ENCODE measurements at regions not wholly inside any gene's neighbourhood (a gene's known extent, or its start where the extent isn't known, plus 50 kb on each side); places are given as distances from the start of the nearest gene placed in this dataset.

- Histone ChIP-seq H3K27ac (ENCODE audit: low read depth, low read length) (no peak overlapping the region), H3K4me1 (ENCODE audit: control insufficient read depth in 1 of 2, insufficient read depth in 2 of 2, low read length in 2 of 2) (no peaks in the 10 kb centered on the region), H2AFZ (ENCODE audit: low read depth, low read length, poor library complexity, severe bottlenecking) (no peak overlapping the region), H3K4me3 (replicated peaks in 1 of 2; ENCODE audit: low read depth in 1 of 2, low read length in 2 of 2) (no peak overlapping the region), H3K27me3 (ENCODE audit: insufficient read depth, low read length) (no peaks in the 10 kb centered on the region), H3K9me2 (ENCODE audit: insufficient read depth) (no peaks in the 10 kb centered on the region), H3K4me2 (ENCODE audit: low read length) (no peak overlapping the region), H3K36me3 (ENCODE audit: control insufficient read depth in 1 of 2, insufficient read depth in 2 of 2, low read length in 2 of 2) (no peaks in the 10 kb centered on the region), H3K9me3 (ENCODE audit: control insufficient read depth in 1 of 2, insufficient read depth in 1 of 2, low read depth in 1 of 2, low read length in 2 of 2) (no peaks in the 10 kb centered on the region), H4K20me1 (ENCODE audit: insufficient read depth) (no peaks in the 10 kb centered on the region), H3K9ac (ENCODE audit: low read length) (no peak overlapping the region), H3K79me2 (ENCODE audit: insufficient read depth, low read length) (no peaks in the 10 kb centered on the region)
- RAD21 ChIA-PET (ENCODE audit: low non-redundant PET in 1 of 2, low total read pairs in 2 of 2, uncharacterized antibody in 2 of 2, unreplicated experiment in 2 of 2): no interaction called here
- intact Hi-C loops (cut with micrococcal nuclease): no loop called here
- POLR2A ChIA-PET: no interaction called here
- BruUV-seq (replicated peaks): no TSS peak
- ATAC-seq (no peak), DNase-seq (ENCODE audit: low read depth, low spot score) (no peak)
- no peak for TF ChIP-seq EGR1 (IDR thresholded peaks at IDR 0.05; ENCODE audit: low read depth)
- TF ChIP-seq POLR2AphosphoS5 (IDR thresholded peaks at IDR 0.05; ENCODE audit: low read depth, low read length): no peak
- TF ChIP-seq CTCF (IDR thresholded peaks at IDR 0.05 in 2 of 3, conservative IDR thresholded peaks at IDR 0.05 in 1 of 3; ENCODE audit: borderline replicate concordance in 1 of 3, insufficient read depth in 1 of 3, low read depth in 2 of 3, low read length in 2 of 3): no peak
- no peak for TF ChIP-seq ZNF274 (IDR thresholded peaks at IDR 0.05; ENCODE audit: low read depth, low read length)
- no peak for TF ChIP-seq ZBTB33 (IDR thresholded peaks at IDR 0.05; ENCODE audit: extremely low read depth, insufficient replicate concordance, low read length)
- no peak for TF ChIP-seq JUND (IDR thresholded peaks at IDR 0.05)
- no peak for TF ChIP-seq ZFX (IDR thresholded peaks at IDR 0.05)
- no peak for TF ChIP-seq POLR2A (IDR thresholded peaks at IDR 0.05; ENCODE audit: borderline replicate concordance, extremely low read depth, insufficient read depth, insufficient read length)
- TF ChIP-seq TCF7L2 (IDR thresholded peaks at IDR 0.05; ENCODE audit: borderline replicate concordance, extremely low read depth, insufficient read depth, insufficient read length): no peak
- no peak for TF ChIP-seq FOSL1 (IDR thresholded peaks at IDR 0.05; ENCODE audit: low read depth)
- TF ChIP-seq CEBPB (IDR thresholded peaks at IDR 0.05; ENCODE audit: low read depth): no peak
- TF ChIP-seq SRF (IDR thresholded peaks at IDR 0.05; ENCODE audit: low read depth): no peak
- TF ChIP-seq MAX (IDR thresholded peaks at IDR 0.05): no peak
- CTCF ChIA-PET: no interaction called here
These were observed 164.3 kb downstream of the ZFP36L2 start for GRCh38 chr2:43062058-43062457.
